Inflammatory macrophage treated with lipopolysaccharide for 4 hours (primary cell): ENCODE measurements at regions not wholly inside any gene's neighbourhood (a gene's known extent, or its start where the extent isn't known, plus 50 kb on each side); places are given as distances from the start of the nearest gene placed in this dataset.

Experiments used
- DNase-seq: peaks from one replicate; pipeline ENCODE4 v3.0.0-alpha.2; 2020

DNA sequence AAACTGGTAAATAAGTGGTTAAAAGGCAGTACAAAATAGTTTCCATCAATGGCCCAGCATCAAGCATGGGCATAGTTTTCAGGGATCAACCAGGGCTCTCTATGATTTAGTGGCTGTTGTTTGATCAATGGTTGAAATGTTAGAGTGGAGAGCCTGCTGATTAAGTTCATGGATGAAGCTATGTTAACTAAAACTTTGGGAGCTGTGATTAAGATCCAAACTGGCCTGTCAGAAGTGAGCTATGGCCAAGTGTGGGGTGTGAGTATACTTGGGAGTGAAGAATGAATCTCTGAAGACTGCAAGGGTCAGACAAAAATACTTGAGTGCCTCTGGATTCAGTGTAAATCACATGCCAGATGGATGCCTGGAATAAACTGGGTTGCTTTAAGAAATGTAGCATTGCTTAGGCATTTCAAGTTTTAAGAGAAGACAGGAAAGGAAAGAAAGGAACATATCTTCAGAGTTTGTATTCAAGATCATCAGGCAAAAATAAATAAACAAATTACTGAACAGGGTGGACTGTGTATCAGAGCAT, 422.2 kb upstream of the ADAMTS9 start:
- DNase-seq = no peak

DNA sequence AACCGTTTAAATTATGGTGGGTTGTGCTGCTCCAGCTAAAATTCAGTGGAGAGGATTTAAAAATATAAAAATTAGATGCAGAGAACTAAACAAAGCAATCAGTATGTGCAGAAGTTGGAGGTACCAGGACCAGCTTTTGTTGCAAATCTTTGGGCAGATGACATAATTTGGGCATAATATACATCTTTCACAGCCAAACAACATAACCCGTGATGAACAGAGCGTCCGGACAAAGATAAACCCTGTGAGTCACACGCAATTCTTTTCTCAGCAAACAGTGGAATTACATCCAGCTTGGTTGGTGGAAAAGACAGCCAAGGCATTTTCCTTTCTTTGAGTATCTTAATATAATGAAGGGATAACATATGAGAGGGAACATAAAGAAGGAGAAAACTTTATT, 419.4 kb upstream of the ADAMTS9 start:
- DNase-seq = no peak

DNA sequence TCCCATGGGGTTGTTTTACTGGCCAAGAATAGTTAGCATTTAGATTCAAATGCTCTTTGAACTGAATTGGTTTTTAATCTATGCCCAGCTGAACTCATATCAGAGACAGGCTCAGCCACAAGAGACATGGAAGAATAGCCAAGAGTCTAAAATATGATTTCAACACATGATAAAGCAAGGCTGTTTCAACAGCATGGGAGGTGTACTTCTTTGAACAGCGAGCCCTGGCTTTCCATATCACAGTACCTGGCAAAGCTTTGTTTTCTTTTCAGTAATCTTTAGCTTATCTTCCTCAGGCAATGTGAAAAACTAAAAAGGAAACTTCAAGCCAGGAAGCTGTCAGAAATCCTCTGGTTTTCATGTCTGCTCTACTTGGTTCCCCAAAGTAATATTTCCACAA, 413.6 kb upstream of the ADAMTS9 start:
- no peak for DNase-seq

DNA sequence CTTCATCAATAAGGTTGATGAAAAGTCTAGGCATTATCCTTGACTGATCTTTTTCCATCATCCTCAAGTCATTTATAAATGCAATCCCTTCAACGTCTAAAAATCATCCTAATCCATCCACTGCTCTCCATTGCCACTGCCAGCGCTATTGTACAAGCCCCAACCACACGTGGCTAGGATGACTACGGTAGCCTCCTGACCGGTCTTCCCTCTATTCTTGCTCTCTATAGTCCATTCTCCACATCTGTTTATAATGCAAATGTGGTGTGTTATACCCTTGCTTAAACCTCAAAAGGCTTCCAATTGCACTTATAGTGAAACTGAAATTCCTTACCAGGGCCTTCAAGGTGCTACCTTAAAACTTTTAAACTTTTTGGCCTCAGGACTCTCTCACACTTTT, 410.6 kb upstream of the ADAMTS9 start:
- no peak for DNase-seq

DNA sequence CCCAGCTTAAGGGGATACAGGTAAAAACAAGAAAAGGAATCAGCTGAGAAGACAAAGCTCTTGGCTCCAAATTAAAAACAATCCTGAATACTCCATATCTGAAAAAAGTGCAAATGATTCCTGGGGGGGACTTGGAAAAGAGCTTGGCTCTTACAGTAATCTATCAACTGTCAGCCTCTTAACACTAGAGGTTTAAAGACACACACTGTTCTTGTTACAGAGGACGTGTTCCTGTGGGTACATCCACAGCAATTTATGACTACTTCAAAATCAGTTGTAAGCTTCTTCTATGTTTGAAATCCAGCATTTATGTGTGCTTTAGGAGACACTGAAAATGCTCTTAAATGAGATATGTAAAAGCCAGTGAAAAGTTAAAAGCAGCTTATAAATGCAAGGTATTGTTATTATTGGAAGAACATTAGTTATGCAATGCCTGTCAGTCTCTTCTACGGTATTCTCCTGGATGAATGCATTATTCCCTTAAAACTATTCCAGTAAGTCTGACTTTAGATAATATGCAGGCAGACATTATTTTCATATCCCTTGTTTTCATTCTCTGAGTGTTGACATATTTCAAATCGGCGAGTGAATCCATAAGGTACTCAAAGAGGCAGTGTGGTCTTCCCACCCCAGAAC, 408.4 kb upstream of the ADAMTS9 start:
- DNase-seq = no peak

DNA sequence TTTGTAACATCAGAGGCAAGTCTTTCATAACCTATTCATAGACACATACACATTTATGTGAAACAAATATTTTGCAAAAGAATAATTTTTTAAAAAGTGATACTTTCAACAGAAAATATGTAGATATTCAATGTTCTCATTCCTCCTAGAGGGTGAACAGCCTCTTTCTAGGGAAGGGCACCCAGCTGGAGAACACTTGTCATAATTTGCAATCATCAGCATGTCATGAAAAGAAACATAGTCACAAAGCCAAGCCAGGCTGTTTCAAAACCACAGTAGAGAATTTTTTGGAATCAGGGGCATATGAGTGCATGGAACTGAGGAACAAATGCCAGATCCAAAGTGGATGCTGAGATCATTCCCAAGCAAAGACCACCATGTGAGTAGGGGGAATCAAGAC, 406.9 kb upstream of the ADAMTS9 start:
- no peak for DNase-seq

DNA sequence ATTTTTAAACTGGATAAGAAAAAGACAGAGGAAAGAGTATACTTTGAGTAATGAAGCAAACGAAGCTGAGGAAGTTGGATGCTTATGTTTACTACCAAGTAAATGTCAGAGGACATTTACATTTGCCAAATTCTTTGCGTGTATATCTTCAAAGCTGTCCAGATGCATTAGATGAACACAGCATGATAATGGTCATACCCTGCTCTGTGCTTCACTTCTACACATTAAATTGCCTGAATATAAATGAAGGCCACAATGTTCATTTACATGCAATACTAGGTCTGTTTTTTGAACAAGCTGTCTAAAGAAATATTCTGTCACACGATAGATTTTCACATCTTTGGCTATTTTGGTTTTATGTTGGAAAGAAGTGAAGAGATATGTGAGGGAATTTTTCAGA, 405.8 kb upstream of the ADAMTS9 start:
- no peak for DNase-seq

DNA sequence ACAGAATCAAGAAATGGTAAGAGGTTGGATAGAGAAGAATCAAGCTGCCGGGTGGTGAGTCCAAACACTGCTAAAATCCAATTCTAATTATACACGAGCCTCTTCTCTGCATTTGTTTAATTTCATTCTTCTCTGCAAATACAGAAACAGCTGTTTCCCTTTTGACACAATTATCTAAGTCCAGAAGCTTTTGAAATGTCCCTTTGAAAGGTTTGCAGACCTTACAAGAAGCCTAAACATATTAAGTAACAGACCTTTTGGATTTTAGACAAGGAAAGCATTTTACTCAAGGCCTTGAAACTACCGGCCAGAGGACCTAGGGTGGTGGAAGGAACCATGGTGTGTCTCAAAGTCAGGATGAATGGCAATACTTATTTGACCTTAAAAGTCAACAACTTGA, 403.8 kb upstream of the ADAMTS9 start:
- no peak for DNase-seq

DNA sequence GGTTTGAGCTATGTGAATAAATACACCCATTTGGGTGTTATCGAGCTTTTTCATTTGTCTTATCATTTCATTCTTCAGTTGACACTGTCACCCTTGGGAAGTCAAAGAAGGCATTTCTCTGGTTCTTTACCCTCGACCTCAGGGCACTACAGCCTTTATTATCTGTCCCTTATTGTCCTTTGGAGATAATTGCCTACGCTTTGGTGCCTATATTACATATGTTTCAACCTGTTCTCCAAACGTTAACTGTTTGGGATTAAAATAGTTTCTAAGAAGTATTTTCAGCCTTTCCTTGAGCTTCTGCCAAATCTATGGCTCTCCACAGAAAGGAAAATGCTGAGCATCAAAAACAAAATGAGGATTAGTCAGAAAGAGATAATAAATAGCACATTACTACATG, 395.4 kb upstream of the ADAMTS9 start:
- DNase-seq = no peak

DNA sequence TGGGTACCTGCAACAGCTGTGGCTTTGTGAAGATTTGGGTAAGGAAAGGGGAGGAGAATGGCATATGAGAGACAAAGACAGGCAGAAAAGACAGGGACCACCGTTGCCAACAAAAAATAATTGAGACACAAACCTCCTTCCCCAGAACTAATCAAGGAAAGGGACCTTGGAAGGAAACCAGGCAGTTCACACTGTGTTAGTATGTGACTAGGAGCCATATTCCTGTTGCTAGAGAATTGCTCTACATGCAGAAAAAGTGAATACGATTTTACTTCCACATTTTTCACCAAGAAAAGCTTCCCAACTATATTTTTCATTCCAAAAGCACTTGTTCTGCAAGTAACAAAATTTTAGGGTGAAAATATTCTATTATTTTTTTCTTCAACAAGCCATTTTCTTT, 393.7 kb upstream of the ADAMTS9 start:
- no peak for DNase-seq

DNA sequence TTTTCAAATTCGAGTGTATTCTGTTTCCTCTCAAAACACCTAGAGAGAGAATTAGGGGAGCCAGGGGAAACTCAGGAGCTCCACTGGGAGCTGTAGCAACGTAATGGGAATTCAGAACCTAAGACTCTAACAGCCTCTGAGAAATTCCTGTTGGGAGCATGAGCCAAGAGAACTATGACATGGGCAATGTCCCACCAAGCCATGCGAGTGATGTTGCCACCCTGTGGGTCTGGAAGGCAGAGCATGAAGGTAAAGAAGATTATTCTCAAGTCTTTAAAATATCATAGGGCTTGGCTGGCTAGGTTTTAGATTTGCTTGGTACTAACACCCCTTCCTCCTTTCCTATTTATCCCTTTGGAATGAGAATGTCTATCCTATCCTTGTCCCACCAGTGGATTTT, 392.6 kb upstream of the ADAMTS9 start:
- DNase-seq = no peak

DNA sequence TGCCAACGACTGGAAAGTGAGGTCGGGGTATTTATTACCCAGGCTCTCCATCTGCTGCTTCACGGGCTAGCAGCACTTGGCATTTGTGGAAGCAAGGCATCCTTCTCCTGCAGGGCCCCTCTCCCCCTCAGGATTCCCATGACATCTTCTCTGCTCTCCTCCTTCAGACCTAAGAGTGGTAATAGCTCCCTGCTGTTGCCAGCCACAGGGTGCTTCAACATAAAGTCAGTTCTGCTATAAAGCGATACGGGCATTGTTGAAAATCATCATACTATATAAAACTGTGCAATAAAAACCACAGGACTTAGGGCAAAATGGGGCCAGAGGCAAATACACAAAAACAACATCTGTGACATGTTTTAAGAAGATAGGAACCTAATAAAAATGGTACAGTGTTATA, 391.8 kb upstream of the ADAMTS9 start:
- no peak for DNase-seq

DNA sequence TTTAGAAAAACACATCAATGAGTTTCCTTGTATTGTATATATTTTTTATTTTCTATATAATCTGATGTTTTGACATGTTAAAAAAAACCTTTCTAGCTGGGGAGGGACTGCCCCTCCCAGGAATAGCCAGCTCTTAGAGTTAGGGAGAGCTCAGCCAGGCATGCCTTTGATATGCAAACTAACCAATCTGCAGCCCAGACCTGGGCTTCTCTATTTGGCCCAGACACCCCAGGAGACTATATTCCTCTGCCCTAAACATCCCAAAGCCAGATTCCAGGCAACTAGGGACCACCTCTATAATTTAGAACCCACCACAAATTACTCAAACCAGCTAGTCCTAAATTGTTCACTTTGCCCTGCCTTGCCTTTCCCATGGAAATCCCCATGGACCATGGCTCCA, 390.9 kb upstream of the ADAMTS9 start:
- no peak for DNase-seq

DNA sequence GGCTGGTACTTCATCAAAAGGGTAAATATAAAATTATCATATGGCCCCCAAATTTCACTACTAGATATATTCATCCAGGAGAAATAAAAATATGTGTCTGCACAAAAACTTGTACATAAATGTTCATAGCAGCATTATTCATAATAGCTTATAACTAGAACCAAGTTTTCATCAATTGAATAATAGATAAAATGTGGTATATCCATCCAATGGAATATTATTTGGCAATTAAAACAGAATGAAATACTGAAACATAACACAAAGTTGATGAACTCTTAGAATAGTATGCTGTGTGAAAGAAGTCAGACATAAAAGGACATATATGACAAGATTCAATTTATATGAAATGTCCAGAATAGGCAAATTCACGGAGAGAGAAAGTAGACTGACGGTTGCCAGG, 389.3 kb upstream of the ADAMTS9 start:
- no peak for DNase-seq

DNA sequence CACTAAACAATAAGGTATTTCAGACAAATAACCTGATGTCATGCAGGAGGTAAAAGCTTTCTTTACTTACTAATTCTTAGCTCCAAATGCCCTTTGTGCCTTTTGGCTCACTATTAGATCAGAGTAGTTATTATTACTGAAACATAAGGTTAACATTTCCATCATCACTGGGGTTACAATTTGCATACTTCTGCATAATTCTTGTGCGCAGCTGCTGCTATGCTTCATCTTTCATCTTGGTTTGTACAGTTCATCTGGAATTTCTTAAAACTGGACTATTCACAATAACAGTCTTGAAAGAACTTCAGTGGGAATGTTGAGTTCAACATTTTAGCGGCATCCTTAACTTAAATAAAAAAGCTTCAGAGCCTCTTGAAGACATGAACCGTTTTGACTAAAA, 383.2 kb upstream of the ADAMTS9 start:
- DNase-seq = no peak

DNA sequence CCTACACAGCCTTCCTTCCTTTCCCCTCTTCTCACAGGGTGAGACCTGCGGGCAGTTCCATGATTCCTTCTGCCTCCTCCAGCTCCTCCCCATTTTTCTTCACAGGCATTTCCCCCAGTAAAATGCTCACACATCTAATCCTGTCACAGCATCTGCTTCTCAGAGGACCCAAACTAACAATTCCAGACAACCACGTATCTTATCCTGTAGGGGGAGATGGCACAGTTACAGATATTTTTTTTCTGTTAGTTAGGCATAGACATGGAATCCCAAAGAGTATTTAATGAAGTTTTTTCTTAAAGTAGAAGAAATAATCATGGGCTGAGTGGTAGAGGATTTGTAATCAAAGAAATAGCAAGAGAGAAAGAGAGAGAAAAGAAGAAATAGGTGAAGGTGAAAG, 373.1 kb upstream of the ADAMTS9 start:
- DNase-seq = no peak

DNA sequence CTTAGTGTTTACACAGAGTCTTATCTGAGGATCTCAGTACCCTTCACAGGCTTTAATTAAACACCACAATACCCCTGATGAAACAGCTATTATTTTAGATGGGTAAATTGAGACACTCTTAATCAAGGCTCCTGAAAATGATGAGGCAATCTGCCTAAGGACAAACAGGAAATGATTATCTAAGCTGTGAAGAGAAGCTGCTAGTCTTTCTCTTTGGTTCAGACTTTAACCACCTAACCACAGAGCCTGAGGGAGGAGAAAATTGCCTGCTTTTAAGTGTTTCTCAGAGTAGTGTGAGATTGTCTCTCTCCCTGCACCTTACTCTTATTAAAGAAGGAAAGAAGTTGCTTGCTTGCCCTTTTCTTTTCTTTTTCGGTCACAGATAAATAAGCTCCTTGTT, 364.3 kb upstream of the ADAMTS9 start:
- no peak for DNase-seq

DNA sequence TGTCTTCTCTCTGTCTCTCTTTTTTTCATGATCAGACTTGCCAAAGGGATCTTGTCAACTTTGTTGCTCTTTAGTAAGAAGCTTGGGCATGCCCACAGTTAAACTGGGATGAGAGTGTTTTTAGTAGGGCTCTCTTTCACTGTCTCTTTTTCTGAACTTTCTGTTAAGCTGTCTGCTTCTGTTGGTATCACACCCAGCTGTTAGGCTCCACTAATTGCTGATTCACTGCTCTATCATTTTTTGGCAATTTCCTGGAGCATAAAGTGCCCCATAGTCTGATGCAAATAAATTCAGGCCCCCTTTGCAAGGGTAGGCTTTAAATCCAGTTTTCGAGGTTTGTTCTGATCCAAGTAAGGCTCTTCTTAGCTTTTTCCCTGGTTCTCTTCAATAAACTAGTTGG, 360.4 kb upstream of the ADAMTS9 start:
- DNase-seq = no peak

DNA sequence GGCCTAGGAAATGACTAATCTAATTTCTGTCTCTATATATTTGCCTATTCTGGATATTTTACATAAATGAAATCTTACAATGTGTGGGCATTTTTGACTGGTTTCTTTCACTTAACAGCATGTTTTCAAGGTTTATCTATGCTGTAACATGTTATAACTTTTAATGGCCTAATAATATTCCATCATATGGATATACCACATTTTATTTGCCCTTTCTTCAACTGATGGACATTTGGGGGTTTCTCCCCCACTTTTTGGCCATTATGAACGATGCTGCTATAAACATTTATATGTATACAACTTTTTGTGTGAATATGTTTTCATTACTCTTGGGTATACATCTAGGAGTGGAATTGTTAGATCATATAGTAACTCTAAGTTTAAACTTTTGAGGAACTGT, 357.3 kb upstream of the ADAMTS9 start:
- DNase-seq = no peak

DNA sequence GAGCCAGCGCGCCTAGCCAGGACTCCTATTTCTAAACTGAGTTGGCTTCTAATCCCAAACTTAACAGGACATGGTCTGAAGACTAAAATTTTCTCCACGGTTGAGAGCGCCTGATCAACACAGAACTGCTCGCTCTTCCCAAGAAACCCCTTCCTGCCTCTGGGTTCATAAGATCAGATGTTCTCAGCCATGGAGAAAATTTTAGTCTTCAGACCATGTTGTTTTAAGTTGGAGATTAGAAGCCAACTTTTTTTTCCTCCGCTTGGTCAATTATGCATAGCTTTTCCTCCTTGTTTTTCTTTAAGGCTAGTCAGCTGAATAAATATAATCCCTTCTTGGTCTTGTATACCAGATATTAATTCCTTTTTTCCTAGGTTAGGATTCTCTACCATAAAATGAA, 356.6 kb upstream of the ADAMTS9 start:
- DNase-seq = no peak

DNA sequence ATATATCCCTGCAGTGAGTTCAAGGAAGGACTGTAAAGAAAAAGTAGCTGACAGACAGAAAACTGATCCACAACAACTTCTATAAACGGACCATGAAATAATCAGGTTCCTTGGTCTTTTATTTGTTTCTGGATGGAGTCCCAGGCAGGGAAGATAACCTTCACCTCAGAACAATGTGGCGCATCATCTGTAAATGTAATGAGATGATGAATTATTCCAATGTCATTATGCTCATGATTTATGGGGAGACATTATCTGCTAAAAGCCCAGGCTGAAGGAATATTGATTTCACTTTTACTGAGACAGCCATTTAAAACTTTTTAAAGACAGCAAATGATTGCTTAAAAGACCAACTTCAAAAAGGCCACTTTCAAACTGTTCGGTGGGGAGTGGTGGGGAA, 354.9 kb upstream of the ADAMTS9 start:
- no peak for DNase-seq

DNA sequence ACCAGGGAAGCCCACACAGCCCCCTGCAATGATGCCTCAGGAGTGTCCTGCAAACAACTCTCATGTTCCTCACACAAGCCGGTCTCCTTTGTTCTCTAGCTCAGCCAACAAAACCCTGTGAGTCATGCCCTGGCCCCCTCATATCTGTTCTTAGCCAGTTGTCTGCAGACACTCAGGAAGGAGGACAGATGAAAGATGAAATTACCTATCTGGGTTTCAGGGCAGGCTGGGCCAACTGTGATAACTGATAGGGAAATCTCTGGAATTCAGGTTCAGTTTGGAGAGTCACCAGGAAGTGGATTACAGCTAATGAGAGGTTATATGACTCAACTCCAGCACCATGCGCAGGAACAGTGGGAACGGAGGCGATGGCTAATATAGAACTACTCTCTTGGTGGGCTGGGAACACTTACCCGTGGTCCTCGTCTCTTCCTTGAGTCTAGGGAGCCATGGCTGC, 352.0 kb upstream of the ADAMTS9 start:
- no peak for DNase-seq

DNA sequence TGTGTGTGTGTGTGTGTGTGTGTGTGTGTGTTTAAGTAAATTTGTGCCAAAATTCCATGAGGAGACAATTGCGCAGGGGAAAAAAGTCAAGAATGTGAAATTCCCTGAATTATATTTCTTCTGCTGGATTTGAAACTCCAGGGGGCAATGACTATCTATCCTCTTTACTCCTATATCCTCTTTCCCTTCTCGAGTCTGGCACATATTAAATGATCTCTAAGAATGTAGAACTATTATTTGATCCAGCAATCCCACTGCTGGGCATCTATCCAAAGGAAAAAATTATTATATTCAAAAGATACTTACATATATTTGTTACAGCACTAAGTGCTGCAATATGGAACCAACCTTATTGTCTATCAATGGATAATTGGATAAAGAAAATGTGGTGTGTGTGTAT, 350.1 kb upstream of the ADAMTS9 start:
- no peak for DNase-seq

DNA sequence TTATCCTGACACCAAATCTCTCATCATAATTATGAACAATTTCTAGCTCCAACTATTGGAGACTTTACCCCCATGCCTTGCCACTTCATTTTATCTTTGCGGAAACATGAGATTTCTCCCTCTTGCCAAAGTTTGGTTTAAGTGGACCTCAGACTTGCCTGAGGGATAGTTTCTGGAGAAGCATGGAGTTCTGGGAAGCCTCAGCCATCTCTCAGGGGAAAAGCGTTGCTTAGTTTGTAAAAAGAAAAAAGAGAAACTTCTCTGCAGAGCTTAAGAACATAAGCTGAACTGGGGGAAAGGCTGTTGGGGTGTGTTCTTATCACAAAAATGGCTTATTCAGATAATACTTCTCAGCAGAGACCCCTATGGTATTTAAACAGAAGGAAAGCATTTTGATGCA, 347.4 kb upstream of the ADAMTS9 start:
- DNase-seq = no peak

DNA sequence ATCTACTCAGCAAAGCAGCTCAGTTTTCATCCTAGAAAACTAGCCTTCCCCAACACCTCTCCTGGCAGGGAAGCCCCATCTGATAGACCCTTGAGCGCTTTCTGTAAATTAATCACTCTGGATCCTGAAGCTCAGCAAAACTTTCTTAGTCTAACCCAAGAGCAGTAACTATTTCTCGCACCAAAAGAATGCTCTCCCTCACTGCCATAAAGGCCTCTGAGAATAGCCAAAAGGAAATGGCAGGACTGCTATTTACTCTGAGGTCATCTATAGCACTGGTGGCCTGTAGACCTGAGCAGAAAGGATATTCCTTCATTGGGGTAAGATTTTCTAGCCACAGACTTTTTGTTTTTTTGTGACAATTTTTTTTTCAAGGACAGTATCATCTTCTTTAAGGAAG, 345.8 kb upstream of the ADAMTS9 start:
- DNase-seq = no peak
